Type B pancreatic cell (in vitro differentiated cells): ENCODE measurements at regions not wholly inside any gene's neighbourhood (a gene's known extent, or its start where the extent isn't known, plus 50 kb on each side); places are given as distances from the start of the nearest gene placed in this dataset.
"Not testable (repeated sequence)": the region's sequence is repeated elsewhere in the genome, so short reads cannot be mapped to it uniquely, and the experiment has no call there.

ENCODE experiments used
- DNase-seq: peaks from one replicate; pipeline ENCODE4 v3.0.0; 2021; ENCODE audit warnings: mixed read lengths; ENCODE audit not compliant: unreplicated experiment; ENCODE audit errors: extremely low spot score
- H3K27ac Mint-ChIP-seq: 2 replicates; pipeline ENCODE4 v1.8.0; 2021; ENCODE audit warnings: mild to moderate bottlenecking, mixed read lengths
- H3K27me3 Mint-ChIP-seq: 2 replicates; pipeline ENCODE4 v1.8.0; 2021; ENCODE audit warnings: mixed read lengths
- H3K36me3 Mint-ChIP-seq: 2 replicates; pipeline ENCODE4 v1.8.0; 2021; ENCODE audit warnings: mixed read lengths
- H3K4me1 Mint-ChIP-seq: one replicate; pipeline ENCODE4 v1.8.0; 2021; ENCODE audit warnings: mixed read lengths; ENCODE audit not compliant: unreplicated experiment
- H3K4me3 Mint-ChIP-seq: 2 replicates; pipeline ENCODE4 v1.8.0; 2021; ENCODE audit warnings: mild to moderate bottlenecking, mixed read lengths
- H3K9me3 Mint-ChIP-seq: 2 replicates; pipeline ENCODE4 v1.8.0; 2021; ENCODE audit warnings: mixed read lengths
- CTCF ChIP-seq: fragments of 200-600 bp; sonication (generic); conservative IDR thresholded peaks from 2 replicates; pipeline ENCODE4 v1.5.0; 2021; ENCODE audit warnings: antibody characterized with exemption, mild to moderate bottlenecking

GRCh38 chr7:15128716-15129115, 226.2 kb upstream of the DGKB start:
- TF ChIP-seq CTCF = no peak
- Mint-ChIP-seq H3K27ac (no peak overlapping the region), H3K4me3 (no peak overlapping the region), H3K27me3 (no peaks in the 10 kb centered on the region), H3K9me3 (no peaks in the 10 kb centered on the region), H3K4me1 (no peaks in the 10 kb centered on the region), H3K36me3 (no peaks in the 10 kb centered on the region)
- no peak for DNase-seq

DNA sequence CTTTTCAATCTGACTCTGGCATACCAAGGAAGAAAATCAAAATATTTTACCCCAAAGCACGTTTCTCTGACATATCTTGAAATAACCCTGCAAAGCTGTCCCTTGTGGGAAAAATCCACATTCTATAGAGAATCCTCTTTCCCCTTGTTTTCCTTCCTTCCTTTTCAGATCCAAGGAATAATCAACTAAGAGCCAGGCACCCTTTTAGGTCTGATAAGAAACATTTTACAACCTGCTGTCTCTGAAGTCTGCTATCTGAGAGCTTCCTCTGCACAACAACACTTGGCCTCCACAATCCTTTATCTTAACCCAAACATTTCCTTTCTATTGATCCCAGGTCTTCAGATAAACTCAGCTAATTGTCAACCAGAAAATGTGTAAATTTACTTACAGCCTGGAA, 224.1 kb upstream of the DGKB start:
- not testable (repeated sequence) for H3K36me3 Mint-ChIP-seq, H3K27ac Mint-ChIP-seq, H3K27me3 Mint-ChIP-seq, DNase-seq, H3K4me3 Mint-ChIP-seq, H3K4me1 Mint-ChIP-seq, H3K9me3 Mint-ChIP-seq

GRCh38 chr7:15123901-15124300, 221.3 kb upstream of the DGKB start:
- TF ChIP-seq CTCF = no peak
- Mint-ChIP-seq H3K27me3 (no peaks in the 10 kb centered on the region), H3K4me3 (no peak overlapping the region), H3K27ac (no peak overlapping the region), H3K4me1 (no peaks in the 10 kb centered on the region), H3K9me3 (peaks cover 10% of the 10 kb centered on the region), H3K36me3 (no peaks in the 10 kb centered on the region)
- no peak for DNase-seq

DNA sequence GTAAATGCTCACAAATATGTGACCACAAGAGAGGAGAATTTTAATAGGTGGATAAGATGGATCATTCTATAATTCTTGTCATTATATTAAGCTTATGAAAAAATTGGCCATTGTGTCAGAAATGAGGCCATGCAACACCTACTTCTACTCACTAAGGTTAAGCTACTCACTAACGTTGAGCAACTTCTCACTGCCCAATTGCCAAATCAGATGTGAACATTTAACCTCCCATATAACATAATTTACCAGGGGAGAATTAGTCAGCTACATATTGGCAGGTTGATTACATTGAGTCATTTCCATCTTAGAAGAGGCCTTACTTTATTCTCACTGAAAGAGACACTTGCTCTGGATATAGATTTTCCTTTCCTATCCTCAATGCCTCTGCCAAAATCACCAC, 211.2 kb upstream of the DGKB start:
- Mint-ChIP-seq H3K27me3 (no peaks in the 10 kb centered on the region), H3K36me3 (no peaks in the 10 kb centered on the region), H3K4me1 (no peaks in the 10 kb centered on the region), H3K4me3 (no peak overlapping the region), H3K9me3 (no peaks in the 10 kb centered on the region), H3K27ac (no peak overlapping the region)
- TF ChIP-seq CTCF = no peak
- no peak for DNase-seq

DNA sequence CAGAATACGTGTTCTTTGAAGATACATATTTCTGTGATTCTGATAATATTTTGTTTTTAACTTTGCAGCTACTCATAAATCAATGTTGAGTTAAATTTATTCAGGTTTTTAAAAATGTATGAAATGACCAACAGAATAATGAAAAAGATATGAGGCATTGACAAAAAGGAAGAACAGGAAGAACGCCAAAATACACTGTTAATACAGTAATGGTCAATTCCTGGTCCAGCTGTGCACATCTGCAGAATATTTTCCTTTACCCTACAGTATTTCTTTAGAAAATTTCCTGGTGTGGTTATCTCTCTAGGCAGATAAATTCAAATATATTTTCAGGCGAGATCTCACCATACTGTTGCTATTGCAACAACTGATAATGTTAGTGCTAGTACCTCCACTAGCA, 203.2 kb upstream of the DGKB start:
- Mint-ChIP-seq H3K27ac (no peak overlapping the region), H3K9me3 (peaks cover 8% of the 10 kb centered on the region), H3K4me3 (no peak overlapping the region), H3K36me3 (no peaks in the 10 kb centered on the region), H3K27me3 (no peaks in the 10 kb centered on the region), H3K4me1 (no peaks in the 10 kb centered on the region)
- no peak for TF ChIP-seq CTCF
- DNase-seq = no peak

GRCh38 chr7:15104411-15105092, 202.0 kb upstream of the DGKB start:
- Mint-ChIP-seq H3K27ac (no peak overlapping the region), H3K36me3 (no peaks in the 10 kb centered on the region), H3K4me1 (no peaks in the 10 kb centered on the region), H3K4me3 (no peak overlapping the region), H3K27me3 (no peaks in the 10 kb centered on the region), H3K9me3 (peaks cover 8% of the 10 kb centered on the region)
- DNase-seq = no peak
- TF ChIP-seq CTCF = no peak
